Effector memory CD8-positive, alpha-beta T cell (primary cell): ENCODE measurements at regions not wholly inside any gene's neighbourhood (a gene's known extent, or its start where the extent isn't known, plus 50 kb on each side); places are given as distances from the start of the nearest gene placed in this dataset.
A peak's percentile ranks its signal among the peaks of the same experiment; 100 is the strongest.
"Not testable (repeated sequence)": the region's sequence is repeated elsewhere in the genome, so short reads cannot be mapped to it uniquely, and the experiment has no call there.

ENCODE experiments used
- ATAC-seq: fragments of 150-1000 bp; cut with Tn5 transposase; replicated peaks from 2 replicates; pipeline ENCODE4 v1.10.0; 2021; ENCODE audit warnings: mild to moderate bottlenecking, moderate library complexity
- DNase-seq, 3 experiments: peaks; one replicate each; pipeline ENCODE4 v3.0.0; 2021
- H3K27ac Mint-ChIP-seq, 2 donors: one replicate each; pipeline ENCODE4 v1.8.0; 2022; ENCODE audit warnings: mild to moderate bottlenecking in 2 of 2, mixed read lengths in 2 of 2, moderate library complexity in 2 of 2
- H3K27me3 Mint-ChIP-seq, 2 donors: one replicate each; pipeline ENCODE4 v1.8.0; 2022; ENCODE audit warnings: mixed read lengths in 2 of 2
- H3K36me3 Mint-ChIP-seq: one replicate; pipeline ENCODE4 v1.8.0; 2022; ENCODE audit warnings: mild to moderate bottlenecking, moderate library complexity, mixed read lengths; ENCODE audit not compliant: insufficient read depth
- H3K4me1 Mint-ChIP-seq, 2 donors: one replicate each; pipeline ENCODE4 v1.8.0; 2022; ENCODE audit warnings: low read depth in 2 of 2, mixed read lengths in 2 of 2
- H3K4me3 Mint-ChIP-seq, 2 donors: one replicate each; pipeline ENCODE4 v1.8.0; 2022; ENCODE audit warnings: mild to moderate bottlenecking in 2 of 2, mixed read lengths in 2 of 2, moderate library complexity in 2 of 2
- H3K9me3 Mint-ChIP-seq, 2 donors: one replicate each; pipeline ENCODE4 v1.8.0; 2022; ENCODE audit warnings: mixed read lengths in 2 of 2

- not testable (repeated sequence) for H3K4me3 Mint-ChIP-seq, H3K36me3 Mint-ChIP-seq, H3K4me1 Mint-ChIP-seq, H3K27ac Mint-ChIP-seq, ATAC-seq, DNase-seq
- H3K9me3 Mint-ChIP-seq = peaks cover 9 to 12% of the 10 kb centered on the region in 2 donors
- peaks cover 10 to 18% of the 10 kb centered on the region in 2 donors for H3K27me3 Mint-ChIP-seq
These were observed 93.2 kb upstream of the STK32A start for GRCh38 chr5:147141580-147141979.

GRCh38 chr5:147143215-147143614, 91.6 kb upstream of the STK32A start:
- ATAC-seq = no peak
- Mint-ChIP-seq H3K4me3 (no peak overlapping the region), H3K9me3 (peaks cover 4 to 9% of the 10 kb centered on the region in 2 donors), H3K4me1 (no peaks in the 10 kb centered on the region), H3K36me3 (no peaks in the 10 kb centered on the region), H3K27ac (no peak overlapping the region), H3K27me3 (peaks cover 11 to 14% of the 10 kb centered on the region in 2 donors)
- DNase-seq = no peak

- Mint-ChIP-seq H3K27ac (no peak overlapping the region), H3K36me3 (no peaks in the 10 kb centered on the region), H3K4me1 (no peaks in the 10 kb centered on the region), H3K4me3 (no peak overlapping the region), H3K27me3 (peaks cover 7 to 20% of the 10 kb centered on the region in 2 donors), H3K9me3 (no peaks in the 10 kb centered on the region)
- ATAC-seq (no peak), DNase-seq (no peak)
These were observed 89.5 kb upstream of the STK32A start for GRCh38 chr5:147145328-147145727.

GRCh38 chr5:147148715-147149114, 86.1 kb upstream of the STK32A start:
- ATAC-seq (no peak), DNase-seq (no peak)
- Mint-ChIP-seq H3K36me3 (no peaks in the 10 kb centered on the region), H3K27me3 (peaks cover 18 to 25% of the 10 kb centered on the region in 2 donors), H3K27ac (no peak overlapping the region), H3K4me3 (no peak overlapping the region), H3K4me1 (no peaks in the 10 kb centered on the region), H3K9me3 (no peaks in the 10 kb centered on the region)

GRCh38 chr5:147152086-147152485, 82.7 kb upstream of the STK32A start:
- ATAC-seq = no peak
- H3K27me3 Mint-ChIP-seq = peaks cover 8 to 25% of the 10 kb centered on the region in 2 donors
- H3K4me3 Mint-ChIP-seq = no peak overlapping the region
- no peaks in the 10 kb centered on the region for H3K9me3 Mint-ChIP-seq
- no peaks in the 10 kb centered on the region for H3K36me3 Mint-ChIP-seq
- H3K4me1 Mint-ChIP-seq = no peaks in the 10 kb centered on the region
- no peak overlapping the region for H3K27ac Mint-ChIP-seq
- DNase-seq = no peak

- no peaks in the 10 kb centered on the region for H3K9me3 Mint-ChIP-seq
- no peak for ATAC-seq
- peaks cover 0 to 18% of the 10 kb centered on the region in 2 donors for H3K27me3 Mint-ChIP-seq
- no peak for DNase-seq
- H3K36me3 Mint-ChIP-seq = no peaks in the 10 kb centered on the region
- H3K4me1 Mint-ChIP-seq = no peaks in the 10 kb centered on the region
- H3K27ac Mint-ChIP-seq = no peak overlapping the region
- no peak overlapping the region for H3K4me3 Mint-ChIP-seq
These were observed 80.0 kb upstream of the STK32A start for GRCh38 chr5:147154809-147155208.

- no peaks in the 10 kb centered on the region for H3K9me3 Mint-ChIP-seq
- H3K4me1 Mint-ChIP-seq = no peaks in the 10 kb centered on the region
- no peak for ATAC-seq
- H3K27me3 Mint-ChIP-seq = peaks cover 4 to 19% of the 10 kb centered on the region in 2 donors
- H3K4me3 Mint-ChIP-seq = no peak overlapping the region
- H3K36me3 Mint-ChIP-seq = no peaks in the 10 kb centered on the region
- H3K27ac Mint-ChIP-seq = no peak overlapping the region
- no peak for DNase-seq
These were observed 78.8 kb upstream of the STK32A start for GRCh38 chr5:147156012-147156411.

- Mint-ChIP-seq H3K36me3 (no peaks in the 10 kb centered on the region), H3K4me3 (no peak overlapping the region), H3K27ac (no peak overlapping the region), H3K4me1 (no peaks in the 10 kb centered on the region), H3K9me3 (no peaks in the 10 kb centered on the region), H3K27me3 (peaks cover 12 to 25% of the 10 kb centered on the region in 2 donors)
- no peak for DNase-seq
- no peak for ATAC-seq
These were observed 73.7 kb upstream of the STK32A start for GRCh38 chr5:147160902-147161700.

- Mint-ChIP-seq H3K4me1 (no peaks in the 10 kb centered on the region), H3K9me3 (no peaks in the 10 kb centered on the region), H3K4me3 (no peak overlapping the region), H3K36me3 (no peaks in the 10 kb centered on the region), H3K27ac (no peak overlapping the region), H3K27me3 (peaks cover 21 to 37% of the 10 kb centered on the region in 2 donors)
- no peak for ATAC-seq
- no peak for DNase-seq
These were observed 72.1 kb upstream of the STK32A start for GRCh38 chr5:147162740-147163139.

- no peaks in the 10 kb centered on the region for H3K9me3 Mint-ChIP-seq
- DNase-seq (no peak), ATAC-seq (no peak)
- H3K27me3 Mint-ChIP-seq = peaks cover 15 to 18% of the 10 kb centered on the region in 2 donors
- no peak overlapping the region for H3K27ac Mint-ChIP-seq
- no peak overlapping the region for H3K4me3 Mint-ChIP-seq
- H3K36me3 Mint-ChIP-seq = no peaks in the 10 kb centered on the region
- peaks cover 0 to 3% of the 10 kb centered on the region in 2 donors for H3K4me1 Mint-ChIP-seq
These were observed 67.3 kb upstream of the STK32A start for GRCh38 chr5:147167529-147167928.

GRCh38 chr5:147168578-147169327, 66.1 kb upstream of the STK32A start:
- no peak for DNase-seq
- Mint-ChIP-seq H3K4me1 (peaks cover 0 to 3% of the 10 kb centered on the region in 2 donors), H3K9me3 (no peaks in the 10 kb centered on the region), H3K36me3 (no peaks in the 10 kb centered on the region), H3K27ac (no peak overlapping the region), H3K27me3 (peaks cover 12 to 22% of the 10 kb centered on the region in 2 donors), H3K4me3 (no peak overlapping the region)
- ATAC-seq = no peak

GRCh38 chr5:147169399-147169798, 65.4 kb upstream of the STK32A start:
- H3K36me3 Mint-ChIP-seq = no peaks in the 10 kb centered on the region
- no peak overlapping the region for H3K27ac Mint-ChIP-seq
- ATAC-seq = no peak
- no peak for DNase-seq
- no peaks in the 10 kb centered on the region for H3K9me3 Mint-ChIP-seq
- H3K4me3 Mint-ChIP-seq = no peak overlapping the region
- H3K27me3 Mint-ChIP-seq = peaks cover 12 to 24% of the 10 kb centered on the region in 2 donors
- H3K4me1 Mint-ChIP-seq = peaks cover 0 to 3% of the 10 kb centered on the region in 2 donors

- Mint-ChIP-seq H3K4me1 (peaks cover 0 to 3% of the 10 kb centered on the region in 2 donors), H3K27ac (no peak overlapping the region), H3K4me3 (no peak overlapping the region), H3K27me3 (peaks cover 12 to 29% of the 10 kb centered on the region in 2 donors), H3K9me3 (no peaks in the 10 kb centered on the region), H3K36me3 (no peaks in the 10 kb centered on the region)
- ATAC-seq = no peak
- DNase-seq = no peak
These were observed 64.9 kb upstream of the STK32A start for GRCh38 chr5:147169901-147170300.

- Mint-ChIP-seq H3K9me3 (no peaks in the 10 kb centered on the region), H3K36me3 (no peaks in the 10 kb centered on the region), H3K4me1 (peaks cover 0 to 3% of the 10 kb centered on the region in 2 donors), H3K27ac (no peak overlapping the region), H3K27me3 (peaks cover 12 to 29% of the 10 kb centered on the region in 2 donors), H3K4me3 (no peak overlapping the region)
- no peak for DNase-seq
- peak; percentile 63 for ATAC-seq
These were observed 64.2 kb upstream of the STK32A start for GRCh38 chr5:147170603-147171002.
